ENCODE measurements at regions not wholly inside any gene's neighbourhood (a gene's known extent, or its start where the extent isn't known, plus 50 kb on each side); places are given as distances from the start of the nearest gene placed in this dataset.

- TF ChIP-seq CTCF (conservative IDR thresholded peaks at IDR 0.05; ENCODE audit: low read depth, low read length) (no peak), EZH2phosphoT487 (IDR thresholded peaks at IDR 0.05; ENCODE audit: borderline replicate concordance, low read length) (no peak)
Observed at GRCh38 chr3:139241783-139242182, 102.0 kb upstream of the MRPS22 start.
